Thyroid gland (tissue), 4 donors: ENCODE measurements at regions not wholly inside any gene's neighbourhood (a gene's known extent, or its start where the extent isn't known, plus 50 kb on each side); places are given as distances from the start of the nearest gene placed in this dataset.

ENCODE experiments used
- DNase-seq, 2 donors: peaks; one replicate each; pipeline ENCODE4 v3.0.0-alpha.2; 2019
- H3K27ac ChIP-seq, 3 donors: fragments of 200-600 bp; sonication (generic); 1 replicate in 2 of 3; 2 replicates in 1 of 3; pipeline ENCODE4 v1.5.1; 2016 to 2019; ENCODE audit warnings: mild to moderate bottlenecking in 1 of 3, moderate library complexity in 1 of 3
- H3K27me3 ChIP-seq: fragments of 200-600 bp; sonication (generic); one replicate; pipeline ENCODE4 v1.5.1; 2019
- H3K36me3 ChIP-seq, 2 donors: fragments of 200-600 bp; sonication (generic); one replicate each; pipeline ENCODE4 v1.5.1; 2016 to 2019
- H3K4me1 ChIP-seq, 2 donors: fragments of 200-600 bp; sonication (generic); one replicate each; pipeline ENCODE4 v1.5.1; 2017 to 2019
- H3K4me3 ChIP-seq, 3 donors: fragments of 200-600 bp; sonication (generic); replicated peaks in 1 of 3; 1 replicate in 2 of 3; 2 replicates in 1 of 3; pipeline ENCODE4 v1.5.1; 2016; ENCODE audit warnings: mild to moderate bottlenecking in 1 of 3
- H3K9me3 ChIP-seq: fragments of 200-600 bp; sonication (generic); one replicate; pipeline ENCODE4 v1.5.1; 2017
- CTCF ChIP-seq, 6 experiments: fragments of 200-600 bp in 3 of 6; fragments of 450-650 bp in 3 of 6; sonication (generic) in 3 of 6; IDR thresholded peaks; one replicate each; pipeline ENCODE4 v1.5.1; 2016 to 2019; ENCODE audit warnings: antibody characterized with exemption in 6 of 6, mild to moderate bottlenecking in 2 of 6, inconsistent platforms in 1 of 6, moderate library complexity in 1 of 6
- POLR2A ChIP-seq, 2 donors: fragments of 450-650 bp; IDR thresholded peaks; one replicate each; pipeline ENCODE4 v1.6.1; 2017; ENCODE audit warnings: antibody characterized with exemption in 2 of 2, mild to moderate bottlenecking in 2 of 2, moderate library complexity in 1 of 2
- WGBS, 2 donors: methylation state at CpG; one replicate each; pipeline ENCODE4 v1.1.5; 2017; 5-methylcytosine and 5-hydroxymethylcytosine counted together
- intact Hi-C: fragments of 100-400 bp; cut with DNase I; formaldehyde crosslinking; loops from one replicate; pipeline ENCODE4 v1.15.1; 2023

GRCh38 chr16:73483934-73484711, 436.2 kb upstream of the ZFHX3 start:
- no peaks in the 10 kb centered on the region for H3K9me3 ChIP-seq
- H3K4me1 ChIP-seq = no peaks in the 10 kb centered on the region
- no peaks in the 10 kb centered on the region for H3K36me3 ChIP-seq
- TF ChIP-seq POLR2A (IDR thresholded peaks at IDR 0.05) (no peak), CTCF (IDR thresholded peaks at IDR 0.05) (no peak)
- no peaks in the 10 kb centered on the region for H3K27me3 ChIP-seq
- H3K4me3 ChIP-seq = no peak overlapping the region
- H3K27ac ChIP-seq = no peak overlapping the region
- no peak for DNase-seq
- WGBS, 2 donors = 85 to 89% methylated on average over 17 of the region's 17 CpGs
- intact Hi-C loops = no loop called here

GRCh38 chr16:73483076-73483791, 435.3 kb upstream of the ZFHX3 start:
- Histone ChIP-seq H3K4me1 (no peaks in the 10 kb centered on the region), H3K27me3 (no peaks in the 10 kb centered on the region), H3K36me3 (no peaks in the 10 kb centered on the region), H3K27ac (no peak overlapping the region), H3K4me3 (no peak overlapping the region), H3K9me3 (no peaks in the 10 kb centered on the region)
- no peak for DNase-seq
- TF ChIP-seq CTCF (IDR thresholded peaks at IDR 0.05) (no peak), POLR2A (IDR thresholded peaks at IDR 0.05) (no peak)
- intact Hi-C loops = no loop called here
- WGBS, 2 donors = 38 to 51% methylated on average over 30 of the region's 30 CpGs

- 74 to 95% methylated on average over 6 of the region's 6 CpGs for WGBS, 2 donors
- Histone ChIP-seq H3K4me3 (no peak overlapping the region), H3K27ac (no peak overlapping the region), H3K4me1 (no peaks in the 10 kb centered on the region), H3K27me3 (no peaks in the 10 kb centered on the region), H3K36me3 (no peaks in the 10 kb centered on the region), H3K9me3 (no peaks in the 10 kb centered on the region)
- TF ChIP-seq POLR2A (IDR thresholded peaks at IDR 0.05) (no peak), CTCF (IDR thresholded peaks at IDR 0.05) (no peak)
- no peak for DNase-seq
- intact Hi-C loops = no loop called here
Observed at GRCh38 chr16:73482310-73482709, 434.4 kb upstream of the ZFHX3 start.

- H3K9me3 ChIP-seq = no peaks in the 10 kb centered on the region
- no peak for DNase-seq
- WGBS, 2 donors = 71 to 79% methylated on average over 2 of the region's 2 CpGs
- intact Hi-C loops = no loop called here
- no peak for TF ChIP-seq POLR2A (IDR thresholded peaks at IDR 0.05)
- no peak for TF ChIP-seq CTCF (IDR thresholded peaks at IDR 0.05)
- no peak overlapping the region for H3K4me3 ChIP-seq
- no peaks in the 10 kb centered on the region for H3K27me3 ChIP-seq
- no peak overlapping the region for H3K27ac ChIP-seq
- H3K4me1 ChIP-seq = no peaks in the 10 kb centered on the region
- H3K36me3 ChIP-seq = no peaks in the 10 kb centered on the region
Observed at GRCh38 chr16:73480381-73480780, 432.5 kb upstream of the ZFHX3 start.

GRCh38 chr16:73473713-73474112, 425.8 kb upstream of the ZFHX3 start:
- Histone ChIP-seq H3K36me3 (no peaks in the 10 kb centered on the region), H3K27ac (no peak overlapping the region), H3K9me3 (no peaks in the 10 kb centered on the region), H3K27me3 (no peaks in the 10 kb centered on the region), H3K4me1 (no peaks in the 10 kb centered on the region), H3K4me3 (no peak overlapping the region)
- no peak for DNase-seq
- WGBS, 2 donors = 19 to 25% methylated on average over 3 of the region's 3 CpGs
- TF ChIP-seq POLR2A (IDR thresholded peaks at IDR 0.05) (no peak), CTCF (IDR thresholded peaks at IDR 0.05) (no peak)
- intact Hi-C loops = no loop called here
